Transverse colon (tissue), 4 donors: ENCODE measurements at regions not wholly inside any gene's neighbourhood (a gene's known extent, or its start where the extent isn't known, plus 50 kb on each side); places are given as distances from the start of the nearest gene placed in this dataset.

Source experiments
- CTCF ChIP-seq, 5 experiments: fragments of 200-600 bp in 3 of 5; fragments of 450-650 bp in 2 of 5; sonication (generic) in 3 of 5; IDR thresholded peaks; 1 replicate in 2 of 5; 2 replicates in 3 of 5; pipeline ENCODE4 v1.5.1; 2016 to 2017; ENCODE audit warnings: antibody characterized with exemption in 5 of 5, inconsistent platforms in 3 of 5, mild to moderate bottlenecking in 2 of 5, moderate library complexity in 1 of 5
- POLR2A ChIP-seq: fragments of 450-650 bp; IDR thresholded peaks from one replicate; pipeline ENCODE4 v1.6.1; 2016; ENCODE audit warnings: antibody characterized with exemption, mild to moderate bottlenecking, moderate library complexity
- POLR2AphosphoS5 ChIP-seq, 3 donors: sonication (generic); formaldehyde crosslinking; IDR thresholded peaks; one replicate each; pipeline ENCODE4 v1.6.1; 2016; ENCODE audit warnings: antibody characterized with exemption in 3 of 3

- TF ChIP-seq CTCF (IDR thresholded peaks at IDR 0.05), result no peak
- no peak for TF ChIP-seq POLR2AphosphoS5 (IDR thresholded peaks at IDR 0.05)
- TF ChIP-seq POLR2A, result no peak
Observed at GRCh38 chr6:119799596-119800509, 450.3 kb upstream of the MAN1A1 start.
